ENCODE measurements at regions not wholly inside any gene's neighbourhood (a gene's known extent, or its start where the extent isn't known, plus 50 kb on each side); places are given as distances from the start of the nearest gene placed in this dataset.
"Not testable (repeated sequence)": the region's sequence is repeated elsewhere in the genome, so short reads cannot be mapped to it uniquely, and the experiment has no call there.

DNA sequence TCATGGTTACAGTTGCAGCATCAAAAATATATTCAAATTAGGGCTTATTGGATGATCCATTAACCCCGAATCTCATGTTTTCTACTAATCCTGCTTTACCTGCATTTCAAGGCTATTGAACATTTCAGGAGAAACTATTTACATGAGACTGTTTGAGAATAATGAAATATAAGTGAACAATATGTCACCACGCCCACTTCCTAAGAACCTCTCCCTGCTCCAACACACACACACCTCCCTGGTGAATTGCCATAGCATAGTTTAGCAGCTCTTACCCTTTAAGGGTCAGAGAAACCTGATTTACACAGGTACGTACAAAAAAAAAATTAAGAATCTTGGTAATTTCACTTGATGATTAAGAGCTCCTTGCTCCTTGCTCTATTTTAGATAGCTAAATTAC lies 113.4 kb downstream of the ANXA5 start:
- TF ChIP-seq, protein P1, sequence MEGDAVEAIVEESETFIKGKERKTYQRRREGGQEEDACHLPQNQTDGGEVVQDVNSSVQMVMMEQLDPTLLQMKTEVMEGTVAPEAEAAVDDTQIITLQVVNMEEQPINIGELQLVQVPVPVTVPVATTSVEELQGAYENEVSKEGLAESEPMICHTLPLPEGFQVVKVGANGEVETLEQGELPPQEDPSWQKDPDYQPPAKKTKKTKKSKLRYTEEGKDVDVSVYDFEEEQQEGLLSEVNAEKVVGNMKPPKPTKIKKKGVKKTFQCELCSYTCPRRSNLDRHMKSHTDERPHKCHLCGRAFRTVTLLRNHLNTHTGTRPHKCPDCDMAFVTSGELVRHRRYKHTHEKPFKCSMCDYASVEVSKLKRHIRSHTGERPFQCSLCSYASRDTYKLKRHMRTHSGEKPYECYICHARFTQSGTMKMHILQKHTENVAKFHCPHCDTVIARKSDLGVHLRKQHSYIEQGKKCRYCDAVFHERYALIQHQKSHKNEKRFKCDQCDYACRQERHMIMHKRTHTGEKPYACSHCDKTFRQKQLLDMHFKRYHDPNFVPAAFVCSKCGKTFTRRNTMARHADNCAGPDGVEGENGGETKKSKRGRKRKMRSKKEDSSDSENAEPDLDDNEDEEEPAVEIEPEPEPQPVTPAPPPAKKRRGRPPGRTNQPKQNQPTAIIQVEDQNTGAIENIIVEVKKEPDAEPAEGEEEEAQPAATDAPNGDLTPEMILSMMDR (IDR thresholded peaks at IDR 0.05; ENCODE audit: borderline replicate concordance, insufficient read depth, low read depth, low read length) = no peak
- H3K4me3 ChIP-seq (ENCODE audit: low read depth, low read length) = no peak overlapping the region

DNA sequence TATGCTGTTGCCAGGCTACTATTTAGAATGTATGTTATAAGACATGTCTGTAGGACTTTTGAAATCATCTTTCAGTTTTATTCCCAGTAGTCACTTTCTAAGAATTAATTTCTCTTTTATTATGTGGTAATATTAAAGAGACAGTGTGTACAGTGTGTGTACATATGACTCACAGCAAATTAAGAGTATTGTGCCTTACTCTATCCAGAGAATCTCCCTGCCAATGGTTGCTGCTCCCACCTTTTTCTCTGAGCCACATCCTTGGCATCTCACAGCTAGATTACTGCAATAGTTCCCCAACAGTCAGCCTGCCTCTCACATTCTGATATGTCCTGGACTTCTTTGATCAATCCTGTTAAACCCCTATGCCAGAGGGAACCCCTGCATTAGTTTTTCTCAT lies 114.5 kb downstream of the ANXA5 start:
- TF ChIP-seq, protein P1 (IDR thresholded peaks at IDR 0.05; ENCODE audit: borderline replicate concordance, insufficient read depth, low read depth, low read length) = no peak
- no peak overlapping the region for H3K4me3 ChIP-seq (ENCODE audit: low read depth, low read length)

DNA sequence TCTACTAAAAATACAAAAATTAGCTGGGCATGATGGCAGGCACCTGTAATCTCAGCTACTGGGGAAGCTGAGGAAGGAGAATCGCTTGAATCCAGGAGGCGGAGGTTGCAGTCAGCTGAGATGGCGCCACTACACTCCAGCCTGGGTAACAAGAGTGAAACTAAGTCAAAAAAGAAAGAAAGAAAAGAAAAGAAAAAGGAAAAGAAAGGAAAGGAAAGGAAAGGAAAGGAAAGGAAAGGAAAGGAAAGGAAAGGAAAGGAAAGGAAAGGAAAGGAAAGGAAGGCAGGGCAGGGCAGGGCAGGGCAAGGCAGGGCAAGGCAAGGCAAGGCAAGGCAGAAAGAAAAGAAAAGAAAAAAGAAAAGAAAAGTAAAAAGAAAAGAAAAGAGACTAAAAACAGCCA lies 121.4 kb downstream of the ANXA5 start:
- not testable (repeated sequence) for H3K4me3 ChIP-seq (ENCODE audit: low read depth, low read length)

DNA sequence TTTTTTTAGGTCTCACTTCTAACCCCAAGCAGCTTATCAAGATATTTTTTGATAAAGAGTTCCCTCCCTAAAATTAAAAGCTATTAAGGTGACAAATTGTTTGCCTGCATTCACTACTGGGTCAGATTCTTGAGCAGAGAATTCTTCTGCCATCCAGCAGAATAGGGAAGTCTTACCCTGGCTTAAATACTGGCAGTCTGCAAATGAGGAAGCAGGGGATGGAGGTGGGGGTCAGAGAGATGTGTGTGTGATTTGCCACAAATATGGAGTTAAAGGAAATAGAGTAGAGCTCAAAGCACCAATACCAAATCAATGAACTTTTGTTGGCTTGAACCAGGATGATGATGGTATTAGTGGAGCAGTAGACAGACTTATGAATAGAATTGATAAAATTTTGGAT lies 122.2 kb downstream of the ANXA5 start:
- TF ChIP-seq, protein P1 (IDR thresholded peaks at IDR 0.05; ENCODE audit: borderline replicate concordance, insufficient read depth, low read depth, low read length) = no peak

DNA sequence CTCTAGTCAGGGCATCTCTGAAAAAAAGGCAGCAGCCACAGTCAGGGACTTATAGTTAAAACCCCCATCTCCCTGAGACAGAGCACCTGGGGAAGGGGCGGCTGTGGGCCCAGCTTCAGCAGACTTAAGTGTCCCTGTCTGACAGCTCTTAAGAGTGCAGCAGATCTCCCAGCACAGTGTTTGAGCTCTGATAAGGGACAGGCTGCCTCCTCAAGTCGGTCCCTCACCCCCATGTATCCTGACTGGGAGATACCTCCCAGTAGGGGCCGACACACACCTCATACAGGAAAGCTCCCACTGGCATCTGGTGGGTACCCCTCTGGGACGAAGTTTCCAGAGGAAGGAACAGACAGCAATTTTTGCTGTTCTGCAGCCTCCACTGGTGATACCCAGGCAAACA lies 129.0 kb downstream of the ANXA5 start:
- TF ChIP-seq, protein P1 (IDR thresholded peaks at IDR 0.05; ENCODE audit: borderline replicate concordance, insufficient read depth, low read depth, low read length) = no peak

More for the DNA sequence above, 122.2 kb downstream of the ANXA5 start:
- H3K4me3 ChIP-seq (ENCODE audit: low read depth, low read length) = no peak overlapping the region

DNA sequence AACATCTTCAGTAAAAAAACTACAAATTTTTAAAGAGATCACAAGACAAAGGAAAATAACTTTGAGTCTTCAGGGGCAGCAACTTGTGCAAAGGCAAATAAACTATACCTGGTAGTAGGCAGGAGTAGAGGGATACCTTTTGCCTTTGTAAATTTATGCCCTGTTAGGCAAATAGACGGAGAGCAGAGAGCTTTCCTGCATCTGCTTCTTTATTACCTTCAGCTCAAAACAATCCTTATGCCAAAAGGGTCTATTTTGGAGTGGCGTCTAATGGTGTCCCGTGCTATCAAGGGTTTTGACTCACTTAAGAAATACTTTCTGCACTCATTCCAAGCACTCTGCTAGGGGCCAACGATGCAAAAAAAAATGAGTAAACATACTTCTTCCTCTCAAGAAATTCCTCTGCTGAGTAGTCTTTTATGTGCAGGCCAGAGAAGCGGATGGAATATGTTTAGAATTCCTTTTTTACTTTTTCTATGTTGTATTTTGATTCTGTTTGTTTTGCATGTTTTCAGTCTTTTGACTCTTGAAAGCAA lies 131.9 kb downstream of the ANXA5 start:
- no peak overlapping the region for H3K4me3 ChIP-seq (ENCODE audit: low read depth, low read length)
- TF ChIP-seq, protein P1 (IDR thresholded peaks at IDR 0.05; ENCODE audit: borderline replicate concordance, insufficient read depth, low read depth, low read length) = no peak

More for the DNA sequence above, 129.0 kb downstream of the ANXA5 start:
- no peak overlapping the region for H3K4me3 ChIP-seq (ENCODE audit: low read depth, low read length)

DNA sequence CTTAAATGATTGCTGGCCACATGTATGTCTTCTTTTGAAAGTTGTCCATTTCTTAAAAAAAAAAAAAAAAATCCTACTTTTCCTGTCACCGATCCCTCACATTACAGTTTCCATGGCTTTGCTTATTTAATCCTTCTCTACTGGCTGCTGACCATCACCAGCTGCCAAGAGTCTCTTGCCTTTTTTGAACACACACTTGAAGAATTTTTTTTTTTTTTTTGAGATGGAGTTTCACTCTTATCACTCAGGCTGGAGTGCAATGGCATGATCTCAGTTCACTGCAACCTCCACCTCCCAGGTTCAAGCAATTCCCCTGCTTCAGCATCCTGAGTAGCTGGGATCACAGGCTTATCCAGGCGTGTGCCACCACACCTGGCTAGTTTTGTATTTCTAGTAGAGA lies 134.0 kb downstream of the ANXA5 start:
- TF ChIP-seq, protein P1 (IDR thresholded peaks at IDR 0.05; ENCODE audit: borderline replicate concordance, insufficient read depth, low read depth, low read length) = no peak
- no peak overlapping the region for H3K4me3 ChIP-seq (ENCODE audit: low read depth, low read length)

Data from GM12875 (cell line).